DOHH2 (cell line): ENCODE measurements at regions not wholly inside any gene's neighbourhood (a gene's known extent, or its start where the extent isn't known, plus 50 kb on each side); places are given as distances from the start of the nearest gene placed in this dataset.

Experiments
- H3F3A ChIP-seq: fragments of 200-600 bp; sonication (generic), shearing (Covaris generic); 2 replicates; pipeline ENCODE4 v1.6.0; 2016; ENCODE audit warnings: antibody characterized with exemption, mild to moderate bottlenecking; ENCODE audit not compliant: control insufficient read depth, insufficient read depth
- H3K27ac ChIP-seq: fragments of 200-600 bp; sonication (generic); 2 replicates; pipeline ENCODE4 v1.5.1; 2014; ENCODE audit warnings: low read depth, mild to moderate bottlenecking, low read length, moderate library complexity
- H3K27me3 ChIP-seq: fragments of 200-600 bp; sonication (generic); 2 replicates; pipeline ENCODE4 v1.6.1; 2014; ENCODE audit warnings: mild to moderate bottlenecking, low read length, mixed read lengths; ENCODE audit not compliant: control insufficient read depth
- H3K36me3 ChIP-seq: fragments of 200-600 bp; sonication (generic); 2 replicates; pipeline ENCODE4 v1.6.1; 2014; ENCODE audit warnings: mild to moderate bottlenecking, low read length, moderate library complexity, mixed read lengths; ENCODE audit not compliant: control insufficient read depth
- H3K4me1 ChIP-seq: fragments of 200-600 bp; sonication (generic); 2 replicates; pipeline ENCODE4 v1.6.1; 2014; ENCODE audit warnings: mild to moderate bottlenecking, low read length, mixed read lengths; ENCODE audit not compliant: control insufficient read depth
- H3K4me2 ChIP-seq: fragments of 200-600 bp; sonication (generic); 2 replicates; pipeline ENCODE4 v1.6.0; 2014; ENCODE audit warnings: mild to moderate bottlenecking, low read length, moderate library complexity
- H3K4me3 ChIP-seq: fragments of 200-600 bp; sonication (generic); 2 replicates; pipeline ENCODE4 v1.5.1; 2014; ENCODE audit warnings: mild to moderate bottlenecking, low read length, mixed read lengths
- H3K79me2 ChIP-seq: fragments of 200-600 bp; sonication (generic); 2 replicates; pipeline ENCODE4 v1.6.1; 2014; ENCODE audit warnings: mild to moderate bottlenecking, low read length, mixed read lengths; ENCODE audit not compliant: control insufficient read depth
- H3K9me2 ChIP-seq: fragments of 200-600 bp; sonication (generic); replicated peaks from 2 replicates; pipeline ENCODE4 v1.6.1; 2014; ENCODE audit warnings: mild to moderate bottlenecking, low read length, mixed read lengths; ENCODE audit not compliant: control insufficient read depth
- H3K9me3 ChIP-seq: fragments of 200-600 bp; sonication (generic); 2 replicates; pipeline ENCODE4 v1.6.1; 2014; ENCODE audit warnings: antibody characterized with exemption, low read length, mixed read lengths; ENCODE audit not compliant: control insufficient read depth, insufficient read depth
- H4K20me1 ChIP-seq: fragments of 200-600 bp; sonication (generic); 2 replicates; pipeline ENCODE4 v1.6.0; 2014; ENCODE audit warnings: low read depth, mild to moderate bottlenecking, antibody characterized with exemption, low read length, moderate library complexity; ENCODE audit not compliant: control insufficient read depth, insufficient read depth
- EZH2phosphoT487 ChIP-seq: fragments of 200-600 bp; sonication (generic); IDR thresholded peaks from 2 replicates; pipeline ENCODE4 v1.6.1; 2017; ENCODE audit warnings: borderline replicate concordance, mild to moderate bottlenecking, antibody characterized with exemption, low read length, moderate library complexity, mixed read lengths
- TF ChIP-seq, protein P1 (sequence below): fragments of 200-600 bp; sonication (generic); IDR thresholded peaks from one replicate; pipeline ENCODE4 v1.5.1; 2014; ENCODE audit warnings: antibody characterized with exemption, mild to moderate bottlenecking, low read depth, low read length; ENCODE audit not compliant: poor library complexity, severe bottlenecking

GRCh38 chr4:115430024-115430423 lies 316.6 kb upstream of the NDST4 start:
- no peak overlapping the region for H3K27ac ChIP-seq
- H3K4me3 ChIP-seq: no peak overlapping the region
- H3K9me3 ChIP-seq: no peaks in the 10 kb centered on the region
- no peaks in the 10 kb centered on the region for H3K4me1 ChIP-seq
- H4K20me1 ChIP-seq: no peaks in the 10 kb centered on the region
- H3K36me3 ChIP-seq: no peaks in the 10 kb centered on the region
- TF ChIP-seq, protein P1, sequence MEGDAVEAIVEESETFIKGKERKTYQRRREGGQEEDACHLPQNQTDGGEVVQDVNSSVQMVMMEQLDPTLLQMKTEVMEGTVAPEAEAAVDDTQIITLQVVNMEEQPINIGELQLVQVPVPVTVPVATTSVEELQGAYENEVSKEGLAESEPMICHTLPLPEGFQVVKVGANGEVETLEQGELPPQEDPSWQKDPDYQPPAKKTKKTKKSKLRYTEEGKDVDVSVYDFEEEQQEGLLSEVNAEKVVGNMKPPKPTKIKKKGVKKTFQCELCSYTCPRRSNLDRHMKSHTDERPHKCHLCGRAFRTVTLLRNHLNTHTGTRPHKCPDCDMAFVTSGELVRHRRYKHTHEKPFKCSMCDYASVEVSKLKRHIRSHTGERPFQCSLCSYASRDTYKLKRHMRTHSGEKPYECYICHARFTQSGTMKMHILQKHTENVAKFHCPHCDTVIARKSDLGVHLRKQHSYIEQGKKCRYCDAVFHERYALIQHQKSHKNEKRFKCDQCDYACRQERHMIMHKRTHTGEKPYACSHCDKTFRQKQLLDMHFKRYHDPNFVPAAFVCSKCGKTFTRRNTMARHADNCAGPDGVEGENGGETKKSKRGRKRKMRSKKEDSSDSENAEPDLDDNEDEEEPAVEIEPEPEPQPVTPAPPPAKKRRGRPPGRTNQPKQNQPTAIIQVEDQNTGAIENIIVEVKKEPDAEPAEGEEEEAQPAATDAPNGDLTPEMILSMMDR: no peak
- TF ChIP-seq EZH2phosphoT487: no peak
- H3K79me2 ChIP-seq: no peaks in the 10 kb centered on the region
- no peaks in the 10 kb centered on the region for H3K9me2 ChIP-seq
- H3K4me2 ChIP-seq: no peak overlapping the region
- no peaks in the 10 kb centered on the region for H3F3A ChIP-seq
- H3K27me3 ChIP-seq: no peaks in the 10 kb centered on the region

- no peak for TF ChIP-seq EZH2phosphoT487
- TF ChIP-seq, protein P1: no peak
Measured at GRCh38 chr4:115428455-115428854, 315.0 kb upstream of the NDST4 start.

GRCh38 chr4:115424852-115425251 lies 311.4 kb upstream of the NDST4 start:
- H3K36me3 ChIP-seq: no peaks in the 10 kb centered on the region
- no peak for TF ChIP-seq EZH2phosphoT487
- TF ChIP-seq, protein P1: no peak
- no peak overlapping the region for H3K4me3 ChIP-seq
- no peaks in the 10 kb centered on the region for H3K4me1 ChIP-seq
- no peaks in the 10 kb centered on the region for H4K20me1 ChIP-seq
- no peak overlapping the region for H3K4me2 ChIP-seq
- no peak overlapping the region for H3K27ac ChIP-seq
- no peaks in the 10 kb centered on the region for H3F3A ChIP-seq
- no peaks in the 10 kb centered on the region for H3K27me3 ChIP-seq
- H3K79me2 ChIP-seq: no peaks in the 10 kb centered on the region
- H3K9me2 ChIP-seq: no peaks in the 10 kb centered on the region
- peaks cover 3% of the 10 kb centered on the region for H3K9me3 ChIP-seq

More at GRCh38 chr4:115428455-115428854, 315.0 kb upstream of the NDST4 start:
- no peak overlapping the region for H3K4me2 ChIP-seq
- no peaks in the 10 kb centered on the region for H3K9me2 ChIP-seq
- H4K20me1 ChIP-seq: no peaks in the 10 kb centered on the region
- H3K4me3 ChIP-seq: no peak overlapping the region
- H3F3A ChIP-seq: no peaks in the 10 kb centered on the region
- no peak overlapping the region for H3K27ac ChIP-seq
- H3K4me1 ChIP-seq: no peaks in the 10 kb centered on the region
- no peaks in the 10 kb centered on the region for H3K79me2 ChIP-seq
- H3K9me3 ChIP-seq: no peaks in the 10 kb centered on the region
- no peaks in the 10 kb centered on the region for H3K27me3 ChIP-seq
- no peaks in the 10 kb centered on the region for H3K36me3 ChIP-seq
